ENCODE measurements at regions not wholly inside any gene's neighbourhood (a gene's known extent, or its start where the extent isn't known, plus 50 kb on each side); places are given as distances from the start of the nearest gene placed in this dataset.

- no peak for TF ChIP-seq EZH2phosphoT487 (IDR thresholded peaks at IDR 0.05; ENCODE audit: low read depth, severe bottlenecking, unreplicated experiment)
- no peak for TF ChIP-seq CTCF (IDR thresholded peaks at IDR 0.05; ENCODE audit: poor library complexity)
These were observed 284.4 kb downstream of the C6orf118 start for GRCh38 chr6:165025040-165025439.
